ENCODE measurements at regions not wholly inside any gene's neighbourhood (a gene's known extent, or its start where the extent isn't known, plus 50 kb on each side); places are given as distances from the start of the nearest gene placed in this dataset.

DNA sequence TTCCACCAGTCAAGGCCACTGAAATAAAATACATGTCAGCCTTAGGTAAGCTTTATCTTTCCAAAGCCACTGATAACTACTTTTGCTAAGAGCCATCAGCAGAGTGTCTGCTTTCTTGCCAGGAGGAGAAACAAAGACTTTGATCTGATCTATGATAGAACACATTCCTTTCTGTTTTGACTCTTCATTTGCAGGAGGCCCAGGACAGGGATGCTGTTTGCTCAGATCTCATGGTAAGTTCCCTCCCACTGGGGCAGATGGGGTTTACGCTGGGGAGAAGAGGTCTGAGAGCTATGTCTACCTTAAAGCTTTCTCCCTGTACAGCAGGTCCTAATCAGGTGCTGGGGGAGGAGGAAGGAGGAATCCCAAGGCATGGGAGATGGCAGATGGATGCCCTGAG lies 497.6 kb downstream of the NTRK2 start:
- CTCF ChIA-PET (ENCODE audit: unreplicated experiment) = no interaction called here

DNA sequence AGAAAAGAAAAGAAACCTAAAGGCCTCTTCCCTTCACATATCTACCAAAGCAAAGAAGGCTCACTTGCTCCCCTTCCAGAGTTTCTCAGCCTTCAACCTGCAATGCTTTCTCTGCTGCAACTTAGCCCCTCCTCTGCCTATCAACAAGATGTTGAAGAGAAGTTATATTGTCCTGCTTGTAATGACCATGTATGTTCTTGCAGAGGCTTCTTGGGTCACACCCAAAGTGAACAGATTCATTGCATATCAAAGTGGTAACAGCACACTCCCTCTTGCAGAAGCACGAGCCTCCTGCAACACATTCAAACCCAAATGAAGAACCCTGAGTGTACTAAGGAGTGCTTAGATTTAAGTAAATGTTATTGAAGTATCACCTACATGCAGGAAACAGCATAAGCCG lies 494.3 kb downstream of the NTRK2 start:
- BruUV-seq (replicated peaks) = no TSS peak
- H2AFZ ChIP-seq (ENCODE audit: low read length) = no peak overlapping the region
- POLR2A ChIA-PET = no interaction called here
- intact Hi-C loops (cut with micrococcal nuclease; ENCODE audit: unreplicated experiment) = no loop called here
- H3K27ac ChIP-seq (ENCODE audit: low read depth, low read length, poor library complexity, severe bottlenecking) = no peak overlapping the region
- no peaks in the 10 kb centered on the region for H4K20me1 ChIP-seq (ENCODE audit: insufficient read depth, low read length)
- DNase-seq (ENCODE audit: low spot score) = no peak
- H3K4me2 ChIP-seq (ENCODE audit: low read length) = no peak overlapping the region
- no peaks in the 10 kb centered on the region for H3K9me3 ChIP-seq (ENCODE audit: low read length)
- H3K79me2 ChIP-seq (ENCODE audit: insufficient read depth, low read depth, low read length) = no peaks in the 10 kb centered on the region
- no peaks in the 10 kb centered on the region for H3K4me1 ChIP-seq (ENCODE audit: insufficient read depth, low read length, poor library complexity, severe bottlenecking)
- no peak overlapping the region for H3K4me3 ChIP-seq (ENCODE audit: low read depth, low read length, poor library complexity, severe bottlenecking)
- H3K9me2 ChIP-seq (ENCODE audit: insufficient read depth, low read length) = no peaks in the 10 kb centered on the region
- no peaks in the 10 kb centered on the region for H3K36me3 ChIP-seq (ENCODE audit: insufficient read depth, low read length)
- TF ChIP-seq EZH2phosphoT487 (IDR thresholded peaks at IDR 0.05; ENCODE audit: borderline replicate concordance, low read depth, low read length) = no peak
- TF ChIP-seq, protein P1, sequence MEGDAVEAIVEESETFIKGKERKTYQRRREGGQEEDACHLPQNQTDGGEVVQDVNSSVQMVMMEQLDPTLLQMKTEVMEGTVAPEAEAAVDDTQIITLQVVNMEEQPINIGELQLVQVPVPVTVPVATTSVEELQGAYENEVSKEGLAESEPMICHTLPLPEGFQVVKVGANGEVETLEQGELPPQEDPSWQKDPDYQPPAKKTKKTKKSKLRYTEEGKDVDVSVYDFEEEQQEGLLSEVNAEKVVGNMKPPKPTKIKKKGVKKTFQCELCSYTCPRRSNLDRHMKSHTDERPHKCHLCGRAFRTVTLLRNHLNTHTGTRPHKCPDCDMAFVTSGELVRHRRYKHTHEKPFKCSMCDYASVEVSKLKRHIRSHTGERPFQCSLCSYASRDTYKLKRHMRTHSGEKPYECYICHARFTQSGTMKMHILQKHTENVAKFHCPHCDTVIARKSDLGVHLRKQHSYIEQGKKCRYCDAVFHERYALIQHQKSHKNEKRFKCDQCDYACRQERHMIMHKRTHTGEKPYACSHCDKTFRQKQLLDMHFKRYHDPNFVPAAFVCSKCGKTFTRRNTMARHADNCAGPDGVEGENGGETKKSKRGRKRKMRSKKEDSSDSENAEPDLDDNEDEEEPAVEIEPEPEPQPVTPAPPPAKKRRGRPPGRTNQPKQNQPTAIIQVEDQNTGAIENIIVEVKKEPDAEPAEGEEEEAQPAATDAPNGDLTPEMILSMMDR (conservative IDR thresholded peaks at IDR 0.05; ENCODE audit: low read length) = no peak
- CTCF ChIA-PET (ENCODE audit: unreplicated experiment) = no interaction called here

More for the DNA sequence above, 497.6 kb downstream of the NTRK2 start:
- H3K4me2 ChIP-seq (ENCODE audit: low read length) = no peak overlapping the region
- H2AFZ ChIP-seq (ENCODE audit: low read length) = no peak overlapping the region
- H4K20me1 ChIP-seq (ENCODE audit: insufficient read depth, low read length) = no peaks in the 10 kb centered on the region
- H3K36me3 ChIP-seq (ENCODE audit: insufficient read depth, low read length) = no peaks in the 10 kb centered on the region
- POLR2A ChIA-PET = interaction anchor here (1.1 kb wide), 1 partner anchor 288 kb away, joined by 5 read pairs; no protein-coding TSS in a partner anchor
- no peaks in the 10 kb centered on the region for H3K9me2 ChIP-seq (ENCODE audit: insufficient read depth, low read length)
- no peaks in the 10 kb centered on the region for H3K9me3 ChIP-seq (ENCODE audit: low read length)
- DNase-seq (ENCODE audit: low spot score) = no peak
- intact Hi-C loops (cut with micrococcal nuclease; ENCODE audit: unreplicated experiment) = no loop called here
- BruUV-seq (replicated peaks) = no TSS peak
- TF ChIP-seq EZH2phosphoT487 (IDR thresholded peaks at IDR 0.05; ENCODE audit: borderline replicate concordance, low read depth, low read length) = no peak
- TF ChIP-seq, protein P1 (conservative IDR thresholded peaks at IDR 0.05; ENCODE audit: low read length) = no peak
- H3K79me2 ChIP-seq (ENCODE audit: insufficient read depth, low read depth, low read length) = no peaks in the 10 kb centered on the region
- no peak overlapping the region for H3K27ac ChIP-seq (ENCODE audit: low read depth, low read length, poor library complexity, severe bottlenecking)
- H3K4me1 ChIP-seq (ENCODE audit: insufficient read depth, low read length, poor library complexity, severe bottlenecking) = no peaks in the 10 kb centered on the region
- no peak overlapping the region for H3K4me3 ChIP-seq (ENCODE audit: low read depth, low read length, poor library complexity, severe bottlenecking)

DNA sequence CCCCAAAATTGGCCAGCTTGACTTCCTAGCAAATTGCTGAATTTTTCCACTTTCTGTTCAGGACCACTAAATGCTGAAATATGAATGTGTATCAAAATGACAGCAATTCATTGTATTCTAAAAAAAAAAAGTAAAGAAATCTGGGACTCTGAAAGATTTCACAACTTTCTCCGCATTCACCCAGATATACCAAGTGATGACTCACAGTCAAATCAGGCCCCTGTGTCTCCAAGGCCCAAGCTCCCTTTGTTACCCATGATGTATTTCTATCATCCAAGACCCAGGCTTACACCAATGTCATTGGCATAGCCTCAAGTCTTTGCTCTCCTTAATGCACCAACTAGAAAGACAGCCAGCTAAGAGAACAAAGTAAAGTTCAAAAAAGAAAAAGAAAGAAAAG lies 493.9 kb downstream of the NTRK2 start:
- Histone ChIP-seq H3K36me3 (ENCODE audit: insufficient read depth, low read length) (no peaks in the 10 kb centered on the region), H2AFZ (ENCODE audit: low read length) (no peak overlapping the region), H3K4me3 (ENCODE audit: low read depth, low read length, poor library complexity, severe bottlenecking) (no peak overlapping the region), H3K4me2 (ENCODE audit: low read length) (no peak overlapping the region), H4K20me1 (ENCODE audit: insufficient read depth, low read length) (no peaks in the 10 kb centered on the region), H3K9me2 (ENCODE audit: insufficient read depth, low read length) (no peaks in the 10 kb centered on the region), H3K79me2 (ENCODE audit: insufficient read depth, low read depth, low read length) (no peaks in the 10 kb centered on the region), H3K27ac (ENCODE audit: low read depth, low read length, poor library complexity, severe bottlenecking) (no peak overlapping the region), H3K9me3 (ENCODE audit: low read length) (no peaks in the 10 kb centered on the region), H3K4me1 (ENCODE audit: insufficient read depth, low read length, poor library complexity, severe bottlenecking) (no peaks in the 10 kb centered on the region)
- DNase-seq (ENCODE audit: low spot score) = no peak
- intact Hi-C loops (cut with micrococcal nuclease; ENCODE audit: unreplicated experiment) = no loop called here
- CTCF ChIA-PET (ENCODE audit: unreplicated experiment) = no interaction called here
- no TSS peak for BruUV-seq (replicated peaks)
- no peak for TF ChIP-seq EZH2phosphoT487 (IDR thresholded peaks at IDR 0.05; ENCODE audit: borderline replicate concordance, low read depth, low read length)
- TF ChIP-seq, protein P1 (conservative IDR thresholded peaks at IDR 0.05; ENCODE audit: low read length) = no peak
- POLR2A ChIA-PET = no interaction called here
